LoVo (cell line): ENCODE measurements at regions not wholly inside any gene's neighbourhood (a gene's known extent, or its start where the extent isn't known, plus 50 kb on each side); places are given as distances from the start of the nearest gene placed in this dataset.
"Not testable (repeated sequence)": the region's sequence is repeated elsewhere in the genome, so short reads cannot be mapped to it uniquely, and the experiment has no call there.

Experiments used
- DNase-seq: peaks from one replicate; pipeline ENCODE4 v3.0.0-alpha.2; 2016; ENCODE audit warnings: low spot score

- DNase-seq, result no peak
Observed at GRCh38 chr3:3902161-3902560, 102.9 kb downstream of the LRRN1 start.

GRCh38 chr3:3906171-3906570 lies 106.9 kb downstream of the LRRN1 start:
- no peak for DNase-seq

- no peak for DNase-seq
Observed at GRCh38 chr3:3907023-3907422, 107.8 kb downstream of the LRRN1 start.

GRCh38 chr3:3918763-3919162 lies 119.5 kb downstream of the LRRN1 start:
- no peak for DNase-seq

- DNase-seq, result no peak
Observed at GRCh38 chr3:3919316-3919715, 120.1 kb downstream of the LRRN1 start.

- DNase-seq, result no peak
Observed at GRCh38 chr3:3923619-3924018, 124.4 kb downstream of the LRRN1 start.

- DNase-seq, result no peak
Observed at GRCh38 chr3:3927198-3927597, 128.0 kb downstream of the LRRN1 start.

GRCh38 chr3:3927965-3928364 lies 128.7 kb downstream of the LRRN1 start:
- DNase-seq, result no peak

- DNase-seq, result not testable (repeated sequence)
Observed at GRCh38 chr3:3941380-3941779, 142.1 kb downstream of the LRRN1 start.

- DNase-seq, result no peak
Observed at GRCh38 chr3:3951071-3951470, 151.8 kb downstream of the LRRN1 start.

GRCh38 chr3:3951501-3951900 lies 152.3 kb downstream of the LRRN1 start:
- DNase-seq, result no peak

GRCh38 chr3:3962867-3963266 lies 163.6 kb downstream of the LRRN1 start:
- not testable (repeated sequence) for DNase-seq

GRCh38 chr3:3984053-3984452 lies 184.8 kb downstream of the LRRN1 start:
- no peak for DNase-seq

- DNase-seq, result no peak
Observed at GRCh38 chr3:3991598-3991997, 192.4 kb downstream of the LRRN1 start.

- no peak for DNase-seq
Observed at GRCh38 chr3:3992312-3992874, 193.2 kb downstream of the LRRN1 start.

- peak; percentile 11 for DNase-seq
Observed at GRCh38 chr3:3998140-3998922, 199.1 kb downstream of the LRRN1 start.

- DNase-seq, result not testable (repeated sequence)
Observed at GRCh38 chr3:3999340-3999739, 200.1 kb downstream of the LRRN1 start.

GRCh38 chr3:4001976-4002375 lies 202.7 kb downstream of the LRRN1 start:
- DNase-seq, result no peak

- DNase-seq, result no peak
Observed at GRCh38 chr3:4006288-4006687, 207.1 kb downstream of the LRRN1 start.

- DNase-seq, result no peak
Observed at GRCh38 chr3:4008205-4008604, 209.0 kb downstream of the LRRN1 start.

GRCh38 chr3:4011166-4011565 lies 211.9 kb downstream of the LRRN1 start:
- DNase-seq, result no peak

GRCh38 chr3:4015426-4015825 lies 216.2 kb downstream of the LRRN1 start:
- DNase-seq, result no peak

- no peak for DNase-seq
Observed at GRCh38 chr3:4019501-4019900, 220.3 kb downstream of the LRRN1 start.

GRCh38 chr3:4021162-4021561 lies 221.9 kb downstream of the LRRN1 start:
- no peak for DNase-seq
